HepG2 (cell line): ENCODE measurements at regions not wholly inside any gene's neighbourhood (a gene's known extent, or its start where the extent isn't known, plus 50 kb on each side); places are given as distances from the start of the nearest gene placed in this dataset.

Experiments
- ATAC-seq: fragments of 200-7000 bp; cut with Tn5 transposase; 3 replicates; pipeline ENCODE4 v1.9.1; 2020; ENCODE audit warnings: mild to moderate bottlenecking, moderate library complexity
- BruUV-seq: library from RNA; stranded (reverse); fragments of 400-500 nt; replicated peaks from 2 replicates; lab custom pipeline; 2021; lab: Mats Ljungman, UMichigan
- CTCF ChIA-PET: fragments of 300-600 bp; formaldehyde crosslinking; extraction: SDS; loops from one replicate; lab custom pipeline; 2021; ENCODE audit warnings: low total read pairs, inconsistent platforms, low intra/inter-chr PET ratio; lab: Yijun Ruan, JAX
- POLR2A ChIA-PET: fragments of 350-600 bp; sonication (Branson Sonifier 250); formaldehyde crosslinking; loops from one replicate; lab custom pipeline; 2020; ENCODE audit warnings: antibody characterized with exemption, inconsistent platforms; lab: Yijun Ruan, JAX
- DNase-seq: peaks from one replicate; pipeline ENCODE4 v3.0.0-alpha.2; 2015; ENCODE audit warnings: low spot score
- FAIRE-seq: peaks from 3 replicates; lab custom pipeline; 2011; peaks lifted over from hg19 to GRCh38; lab: Jason Lieb, UNC
- H2AFZ ChIP-seq: one replicate; pipeline ENCODE4 v1.6.1; 2011; ENCODE audit warnings: low read length, inconsistent platforms
- H3K27ac ChIP-seq: fragments of 300-600 bp; 3 replicates; pipeline ENCODE4 v1.8.0; 2011; ENCODE audit warnings: mixed run types, mild to moderate bottlenecking, mixed read lengths, low read length, inconsistent platforms; ENCODE audit not compliant: insufficient read depth; ENCODE audit errors: extremely low read length
- H3K27me3 ChIP-seq, 2 experiments: fragments of 200-600 bp in 1 of 2; 2 replicates in 1 of 2; 3 replicates in 1 of 2; pipeline versions ENCODE4 v1.6.0 to v1.8.0; 2011; ENCODE audit warnings: low read length in 2 of 2, mild to moderate bottlenecking in 2 of 2, moderate library complexity in 2 of 2, inconsistent platforms in 1 of 2; ENCODE audit not compliant: insufficient read depth in 2 of 2, control insufficient read depth in 1 of 2
- H3K36me3 ChIP-seq, 2 experiments: fragments of 200-600 bp in 1 of 2; replicated peaks in 1 of 2; 2 replicates in 1 of 2; 3 replicates in 1 of 2; pipeline versions ENCODE4 v1.5.1 to v1.8.0; 2011; ENCODE audit warnings: low read length in 2 of 2, inconsistent platforms in 1 of 2; ENCODE audit not compliant: insufficient read depth in 2 of 2, control insufficient read depth in 1 of 2
- H3K4me1 ChIP-seq: 2 replicates; pipeline ENCODE4 v1.5.1; 2012; ENCODE audit warnings: low read length, inconsistent platforms; ENCODE audit not compliant: insufficient read depth
- H3K4me2 ChIP-seq: 2 replicates; pipeline ENCODE4 v1.6.0; 2011; ENCODE audit warnings: low read depth, low read length, inconsistent platforms
- H3K4me3 ChIP-seq, 3 experiments: fragments of 200-600 bp in 1 of 3; sonication (generic), shearing (Covaris generic) in 1 of 3; replicated peaks in 1 of 3; 2 replicates each; pipeline ENCODE4 v1.5.1; 2011 to 2016; ENCODE audit warnings: low read length in 3 of 3, inconsistent platforms in 2 of 3, low read depth in 2 of 3, mild to moderate bottlenecking in 2 of 3, control low read depth in 1 of 3, mixed read lengths in 1 of 3; ENCODE audit not compliant: insufficient read depth in 1 of 3
- H3K79me2 ChIP-seq: one replicate; pipeline ENCODE4 v1.6.1; 2011; ENCODE audit warnings: low read length, inconsistent platforms; ENCODE audit not compliant: insufficient read depth
- H3K9ac ChIP-seq: 2 replicates; pipeline ENCODE4 v1.6.0; 2011; ENCODE audit warnings: mild to moderate bottlenecking, low read depth, low read length, inconsistent platforms; ENCODE audit not compliant: insufficient read depth
- H3K9me3 ChIP-seq: 2 replicates; pipeline ENCODE4 v1.5.1; 2012; ENCODE audit warnings: mild to moderate bottlenecking, low read length
- H4K20me1 ChIP-seq: 2 replicates; pipeline ENCODE4 v1.6.0; 2011; ENCODE audit warnings: inconsistent platforms, mild to moderate bottlenecking, low read length, moderate library complexity; ENCODE audit not compliant: insufficient read depth
- ARNTL ChIP-seq: sonication (generic); formaldehyde crosslinking; IDR thresholded peaks from 2 replicates; pipeline ENCODE4 v1.4.0; 2020; ENCODE audit warnings: mild to moderate bottlenecking, missing genetic modification reagents
- CCDC6 ChIP-seq: sonication (generic); formaldehyde crosslinking; IDR thresholded peaks from 2 replicates; pipeline ENCODE4 v1.8.1; 2022; ENCODE audit warnings: mild to moderate bottlenecking, missing genetic modification reagents, moderate library complexity
- CREB1 ChIP-seq, 2 experiments: fragments of 450-650 bp in 1 of 2; IDR thresholded peaks; 2 replicates each; pipeline ENCODE4 v1.6.1; 2016 to 2017; ENCODE audit warnings: control low read depth in 1 of 2, mild to moderate bottlenecking in 1 of 2, missing compliant biosample characterization in 1 of 2, missing genetic modification characterization in 1 of 2
- CSRNP1 ChIP-seq: sonication (generic); formaldehyde crosslinking; IDR thresholded peaks from 2 replicates; pipeline ENCODE4 v1.8.1; 2023; ENCODE audit warnings: mild to moderate bottlenecking, missing genetic modification reagents
- NFATC3 ChIP-seq: sonication (generic); formaldehyde crosslinking; IDR thresholded peaks from 2 replicates; pipeline ENCODE4 v1.5.1; 2020; ENCODE audit warnings: mild to moderate bottlenecking, missing genetic modification reagents
- RFXANK ChIP-seq: IDR thresholded peaks from 2 replicates; pipeline ENCODE4 v1.6.1; 2016
- SALL2 ChIP-seq: sonication (generic); formaldehyde crosslinking; IDR thresholded peaks from 2 replicates; pipeline ENCODE4 v1.8.1; 2023; ENCODE audit warnings: mild to moderate bottlenecking, missing genetic modification reagents, inconsistent platforms
- TBL1XR1 ChIP-seq: fragments of 150-350 bp; IDR thresholded peaks from 2 replicates; pipeline ENCODE4 v1.6.1; 2014; ENCODE audit warnings: borderline replicate concordance, low read length; ENCODE audit not compliant: partially characterized antibody
- ZNF329 ChIP-seq: sonication (generic); formaldehyde crosslinking; IDR thresholded peaks from 2 replicates; pipeline ENCODE4 v1.9.0; 2021; ENCODE audit warnings: low read depth, mild to moderate bottlenecking, missing genetic modification reagents
- WGBS: methylation state at CpG from one replicate; pipeline ENCODE4 v1.1.6; 2017; ENCODE audit warnings: low lambda C conversion rate; 5-methylcytosine and 5-hydroxymethylcytosine counted together
- in situ Hi-C: cut with HindIII; loops from 2 replicates; pipeline ENCODE4 v1.10.0; 2017; ENCODE audit warnings: low pct_unique_long_range_greater_than_20kb; ENCODE audit not compliant: extremely low pct_ligation_motif_present
- intact Hi-C: fragments of 100-400 bp; cut with micrococcal nuclease; formaldehyde crosslinking; loops from one replicate; pipeline ENCODE4 v1.10.0; 2022; ENCODE audit not compliant: unreplicated experiment
- TF ChIP-seq, protein P1 (sequence below): sonication (generic); formaldehyde crosslinking; IDR thresholded peaks from 2 replicates; pipeline ENCODE4 v1.4.0; 2020; ENCODE audit warnings: missing genetic modification reagents, borderline replicate concordance
- TF ChIP-seq, protein P2 (sequence below): sonication (generic); formaldehyde crosslinking; IDR thresholded peaks from 2 replicates; pipeline ENCODE4 v1.4.0; 2020; ENCODE audit warnings: missing genetic modification reagents
- TF ChIP-seq, protein P3 (sequence below), 2 experiments: sonication (generic) in 1 of 2; formaldehyde crosslinking in 1 of 2; IDR thresholded peaks; 2 replicates each; pipeline versions ENCODE4 v1.6.1 to v1.9.0; 2014 to 2022; ENCODE audit warnings: antibody characterized with exemption in 1 of 2, borderline replicate concordance in 1 of 2, inconsistent platforms in 1 of 2, low read depth in 1 of 2, missing genetic modification reagents in 1 of 2

GRCh38 chr12:127687181-127687580 is 579.8 kb upstream of the TMEM132C start:
- Histone ChIP-seq H3K4me3 (no peak overlapping the region), H3K79me2 (no peaks in the 10 kb centered on the region), H3K36me3 (no peaks in the 10 kb centered on the region), H2AFZ (no peak overlapping the region), H3K4me1 (no peaks in the 10 kb centered on the region)
- no peak for DNase-seq
- TF ChIP-seq TBL1XR1 (no peak), SALL2 (CRISPR knock-in tag) (no peak), ZNF329 (CRISPR knock-in tag) (no peak), ARNTL (CRISPR knock-in tag) (no peak), NFATC3 (CRISPR knock-in tag) (no peak), CREB1 (IDR thresholded peaks at IDR 0.05) (no peak), CREB1 (CRISPR knock-in tag; IDR thresholded peaks at IDR 0.05) (no peak), CSRNP1 (no peak), RFXANK (CRISPR knock-in tag) (no peak), CCDC6 (no peak)
- TF ChIP-seq, protein P1, sequence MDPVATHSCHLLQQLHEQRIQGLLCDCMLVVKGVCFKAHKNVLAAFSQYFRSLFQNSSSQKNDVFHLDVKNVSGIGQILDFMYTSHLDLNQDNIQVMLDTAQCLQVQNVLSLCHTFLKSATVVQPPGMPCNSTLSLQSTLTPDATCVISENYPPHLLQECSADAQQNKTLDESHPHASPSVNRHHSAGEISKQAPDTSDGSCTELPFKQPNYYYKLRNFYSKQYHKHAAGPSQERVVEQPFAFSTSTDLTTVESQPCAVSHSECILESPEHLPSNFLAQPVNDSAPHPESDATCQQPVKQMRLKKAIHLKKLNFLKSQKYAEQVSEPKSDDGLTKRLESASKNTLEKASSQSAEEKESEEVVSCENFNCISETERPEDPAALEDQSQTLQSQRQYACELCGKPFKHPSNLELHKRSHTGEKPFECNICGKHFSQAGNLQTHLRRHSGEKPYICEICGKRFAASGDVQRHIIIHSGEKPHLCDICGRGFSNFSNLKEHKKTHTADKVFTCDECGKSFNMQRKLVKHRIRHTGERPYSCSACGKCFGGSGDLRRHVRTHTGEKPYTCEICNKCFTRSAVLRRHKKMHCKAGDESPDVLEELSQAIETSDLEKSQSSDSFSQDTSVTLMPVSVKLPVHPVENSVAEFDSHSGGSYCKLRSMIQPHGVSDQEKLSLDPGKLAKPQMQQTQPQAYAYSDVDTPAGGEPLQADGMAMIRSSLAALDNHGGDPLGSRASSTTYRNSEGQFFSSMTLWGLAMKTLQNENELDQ (CRISPR knock-in tag), result no peak
- TF ChIP-seq, protein P2, sequence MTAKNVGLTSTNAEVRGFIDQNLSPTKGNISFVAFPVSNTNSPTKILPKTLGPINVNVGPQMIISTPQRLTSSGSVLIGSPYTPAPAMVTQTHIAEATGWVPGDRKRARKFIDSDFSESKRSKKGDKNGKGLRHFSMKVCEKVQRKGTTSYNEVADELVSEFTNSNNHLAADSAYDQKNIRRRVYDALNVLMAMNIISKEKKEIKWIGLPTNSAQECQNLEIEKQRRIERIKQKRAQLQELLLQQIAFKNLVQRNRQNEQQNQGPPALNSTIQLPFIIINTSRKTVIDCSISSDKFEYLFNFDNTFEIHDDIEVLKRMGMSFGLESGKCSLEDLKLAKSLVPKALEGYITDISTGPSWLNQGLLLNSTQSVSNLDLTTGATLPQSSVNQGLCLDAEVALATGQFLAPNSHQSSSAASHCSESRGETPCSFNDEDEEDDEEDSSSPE (CRISPR knock-in tag), result no peak
- TF ChIP-seq, protein P3, sequence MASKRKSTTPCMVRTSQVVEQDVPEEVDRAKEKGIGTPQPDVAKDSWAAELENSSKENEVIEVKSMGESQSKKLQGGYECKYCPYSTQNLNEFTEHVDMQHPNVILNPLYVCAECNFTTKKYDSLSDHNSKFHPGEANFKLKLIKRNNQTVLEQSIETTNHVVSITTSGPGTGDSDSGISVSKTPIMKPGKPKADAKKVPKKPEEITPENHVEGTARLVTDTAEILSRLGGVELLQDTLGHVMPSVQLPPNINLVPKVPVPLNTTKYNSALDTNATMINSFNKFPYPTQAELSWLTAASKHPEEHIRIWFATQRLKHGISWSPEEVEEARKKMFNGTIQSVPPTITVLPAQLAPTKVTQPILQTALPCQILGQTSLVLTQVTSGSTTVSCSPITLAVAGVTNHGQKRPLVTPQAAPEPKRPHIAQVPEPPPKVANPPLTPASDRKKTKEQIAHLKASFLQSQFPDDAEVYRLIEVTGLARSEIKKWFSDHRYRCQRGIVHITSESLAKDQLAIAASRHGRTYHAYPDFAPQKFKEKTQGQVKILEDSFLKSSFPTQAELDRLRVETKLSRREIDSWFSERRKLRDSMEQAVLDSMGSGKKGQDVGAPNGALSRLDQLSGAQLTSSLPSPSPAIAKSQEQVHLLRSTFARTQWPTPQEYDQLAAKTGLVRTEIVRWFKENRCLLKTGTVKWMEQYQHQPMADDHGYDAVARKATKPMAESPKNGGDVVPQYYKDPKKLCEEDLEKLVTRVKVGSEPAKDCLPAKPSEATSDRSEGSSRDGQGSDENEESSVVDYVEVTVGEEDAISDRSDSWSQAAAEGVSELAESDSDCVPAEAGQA (IDR thresholded peaks at IDR 0.05; ENCODE audit: low read depth), result no peak
- TF ChIP-seq, protein P3 (CRISPR knock-in tag; IDR thresholded peaks at IDR 0.05; ENCODE audit: borderline replicate concordance), result no peak
- TF ChIP-seq, all 625 proteins: peak for 0
- Histone ChIP-seq H3K4me2 (no peak overlapping the region), H3K27ac (no peak overlapping the region), H3K9me3 (no peaks in the 10 kb centered on the region), H3K27me3 (no peaks in the 10 kb centered on the region), H4K20me1 (no peaks in the 10 kb centered on the region), H3K9ac (no peak overlapping the region)
- no peak for FAIRE-seq
- ATAC-seq, result no peak
- intact Hi-C loops, result no loop called here
- WGBS, result 5% methylated on average over 2 of the region's 2 CpGs
- no TSS peak for BruUV-seq
- ChIA-PET POLR2A (no interaction called here), CTCF (no interaction called here)
- in situ Hi-C loops, result loop anchor here (25.0 kb wide), 1 partner anchor 575 kb away; no protein-coding TSS in a partner anchor
